ENCODE measurements at regions not wholly inside any gene's neighbourhood (a gene's known extent, or its start where the extent isn't known, plus 50 kb on each side); places are given as distances from the start of the nearest gene placed in this dataset.

- DNase-seq: no peak
Observed at GRCh38 chr5:30687461-30687860, 506.0 kb upstream of the CDH6 start.

- DNase-seq: no peak
Observed at GRCh38 chr5:30686530-30686929, 507.0 kb upstream of the CDH6 start.

GRCh38 chr5:30676223-30676840, 517.2 kb upstream of the CDH6 start:
- DNase-seq: no peak

- DNase-seq: no peak
Observed at GRCh38 chr5:30667293-30667692, 526.2 kb upstream of the CDH6 start.

DNA sequence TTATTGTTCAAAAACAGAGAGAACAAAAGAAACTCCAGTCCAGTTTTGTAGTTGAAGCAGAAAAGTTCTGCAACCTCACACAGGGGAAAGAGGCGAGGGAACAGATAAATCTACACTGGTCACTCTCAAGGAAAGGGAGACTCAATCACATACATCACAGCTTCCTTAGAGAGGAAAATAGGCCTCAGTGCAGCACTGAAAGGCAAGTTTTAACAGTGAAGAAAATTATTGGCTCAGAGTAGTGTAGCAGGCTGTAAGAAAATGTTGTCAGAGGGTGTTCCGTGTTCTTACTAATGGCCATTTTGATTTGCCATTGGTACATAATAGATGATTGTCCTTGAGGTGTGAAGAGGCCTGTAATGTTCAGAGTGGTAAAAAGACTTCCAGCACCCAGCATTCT, 530.0 kb upstream of the CDH6 start:
- no peak for DNase-seq

DNA sequence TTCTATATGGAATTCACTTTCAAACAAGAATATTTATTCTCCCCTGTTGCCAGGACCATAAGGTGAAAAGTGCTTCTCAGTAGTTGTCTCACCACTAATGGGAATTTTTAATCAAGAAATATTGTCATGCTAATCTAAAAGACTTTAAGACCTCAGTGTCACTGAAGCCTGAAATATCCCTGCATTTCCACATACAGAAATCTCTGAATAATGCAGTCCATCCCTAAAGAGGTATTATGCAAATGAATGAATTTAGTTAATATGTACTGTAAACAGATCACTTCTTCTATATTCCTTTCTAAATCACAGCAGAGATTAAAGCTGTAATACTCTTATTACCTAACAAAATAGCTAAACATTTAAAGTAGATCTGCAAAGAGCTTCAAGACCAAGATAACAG, 531.1 kb upstream of the CDH6 start:
- no peak for DNase-seq

DNA sequence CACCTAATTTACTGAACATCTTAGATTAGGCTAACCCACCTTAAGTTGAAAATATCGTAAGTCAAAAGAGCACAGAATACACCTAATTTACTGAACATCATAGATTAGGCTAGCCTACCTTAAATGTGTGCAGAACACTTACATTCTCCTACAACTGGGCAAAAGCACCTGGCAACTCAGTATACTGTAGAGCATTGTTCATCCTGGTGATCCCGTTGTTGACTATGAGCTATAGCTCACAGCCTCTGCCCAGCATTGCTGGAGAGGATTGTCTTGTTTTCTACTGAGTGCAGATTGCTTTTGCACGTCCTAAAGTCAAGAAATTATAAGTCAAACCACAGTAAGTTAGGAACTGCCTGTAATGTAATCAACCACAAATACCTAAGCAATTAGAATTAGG, 531.8 kb upstream of the CDH6 start:
- no peak for DNase-seq

DNA sequence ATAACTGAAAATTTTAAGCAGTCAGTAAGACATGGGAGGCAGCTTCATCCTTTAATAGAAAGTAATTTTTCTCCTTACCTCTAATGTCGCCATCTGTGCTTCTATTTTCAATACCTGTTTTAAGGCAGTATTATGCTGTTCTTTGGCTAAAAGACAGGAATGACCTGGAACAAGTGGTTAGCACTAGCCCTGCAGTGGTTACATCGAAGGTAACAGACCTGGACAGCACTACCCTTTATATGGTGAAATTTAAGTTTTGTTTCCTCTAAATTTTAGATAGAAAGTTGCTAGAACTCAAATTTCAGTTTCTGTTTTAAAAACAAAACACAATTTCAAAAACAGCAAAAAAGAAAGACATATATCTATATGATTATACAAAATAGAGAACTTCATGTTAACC, 534.1 kb upstream of the CDH6 start:
- DNase-seq: no peak

DNA sequence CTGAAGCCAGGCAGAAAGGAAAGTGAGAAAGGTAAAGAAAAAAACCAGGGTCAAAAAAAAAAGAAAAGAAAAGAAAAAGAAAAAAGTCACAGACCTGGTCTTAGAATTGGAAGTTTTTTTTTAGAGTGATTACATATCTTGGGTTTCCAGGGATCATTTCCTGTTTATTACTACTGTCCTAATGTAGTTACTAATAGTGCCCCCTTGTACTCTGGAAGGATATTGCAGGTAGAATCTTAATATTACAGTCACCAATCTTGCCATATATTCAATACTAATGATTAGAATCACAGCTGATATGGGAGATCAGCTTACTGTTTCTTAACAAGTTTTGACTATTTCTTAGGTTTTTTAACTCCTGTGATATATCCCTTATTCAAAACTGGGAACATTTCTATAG, 543.2 kb upstream of the CDH6 start:
- DNase-seq: no peak

- no peak for DNase-seq
Observed at GRCh38 chr5:30638899-30639298, 554.6 kb upstream of the CDH6 start.

DNA sequence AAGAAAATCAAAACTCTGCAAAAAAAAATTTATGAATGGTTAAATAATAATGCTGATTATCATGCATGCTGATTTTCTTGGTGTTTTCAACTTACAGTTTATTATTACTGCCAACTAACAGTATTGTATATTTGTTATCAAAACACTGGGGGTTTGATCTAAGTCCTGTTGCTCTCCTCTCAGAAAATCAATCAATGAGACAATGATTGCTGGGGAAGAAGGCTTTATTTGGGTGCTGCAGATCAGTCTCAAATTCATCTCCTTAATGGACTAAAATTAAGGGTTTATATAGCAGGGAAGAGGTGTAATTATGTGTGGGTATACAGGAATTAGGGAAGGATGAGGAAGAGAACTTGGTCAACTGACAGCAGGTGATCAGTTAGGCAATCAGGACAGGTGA, 565.5 kb upstream of the CDH6 start:
- no peak for DNase-seq

- DNase-seq: no peak
Observed at GRCh38 chr5:30626557-30626956, 566.9 kb upstream of the CDH6 start.

DNA sequence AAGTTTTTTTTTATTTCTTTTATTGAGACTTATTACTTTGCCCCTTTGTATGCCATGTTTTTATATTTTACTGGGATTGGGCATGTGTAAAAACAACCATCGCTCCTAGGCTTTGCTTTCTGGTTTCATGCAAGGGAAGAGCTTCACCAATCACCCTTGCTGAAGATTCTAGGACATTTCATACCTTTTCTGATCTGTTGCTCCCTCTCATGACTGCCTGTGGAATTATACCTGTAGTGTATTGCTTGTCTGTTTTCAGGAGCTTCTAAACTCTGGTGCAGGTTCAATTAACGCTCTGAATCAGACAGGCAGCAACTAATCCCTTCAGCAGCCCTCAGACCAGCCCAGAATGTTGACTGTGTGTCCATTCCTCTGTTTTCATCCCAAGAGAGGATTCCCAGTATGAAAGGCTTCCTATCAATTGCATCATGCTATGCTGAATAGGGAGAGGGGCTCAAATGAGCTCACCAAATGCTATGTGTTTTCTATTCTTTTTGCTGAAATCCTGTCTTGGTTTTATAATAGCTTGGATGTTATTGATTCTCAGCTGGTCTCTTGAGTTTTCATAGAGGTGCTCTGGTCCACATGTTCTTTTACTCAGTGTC, 572.9 kb upstream of the CDH6 start:
- DNase-seq: no peak

GRCh38 chr5:30608501-30608900, 585.0 kb upstream of the CDH6 start:
- DNase-seq: no peak

DNA sequence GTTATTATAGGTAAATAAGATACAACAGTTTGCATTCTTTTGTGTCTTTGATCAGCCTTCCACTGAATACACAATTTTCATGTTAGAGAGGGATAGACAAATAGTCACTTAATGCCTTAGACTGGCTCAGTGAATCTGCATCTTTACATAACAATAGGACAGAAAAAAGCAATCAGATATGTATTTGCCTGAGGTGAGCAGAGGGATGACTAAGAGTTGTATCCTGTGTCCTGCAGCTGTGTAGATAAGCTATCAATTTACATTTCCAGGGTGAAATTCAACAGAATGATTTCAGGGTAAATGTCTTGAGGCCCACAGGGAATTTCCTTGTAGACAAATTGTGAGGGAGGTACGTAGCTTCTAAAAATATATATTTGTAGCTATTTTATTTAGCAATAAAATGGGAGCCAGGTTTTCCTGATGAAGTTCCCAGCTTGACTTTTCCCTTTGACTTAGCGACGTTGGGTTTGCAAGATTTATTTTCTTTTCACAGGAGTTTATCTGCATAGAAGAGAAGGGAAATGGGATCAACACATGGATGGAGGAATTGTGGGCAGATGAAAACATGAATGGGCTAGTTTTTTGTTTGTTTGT, 586.1 kb upstream of the CDH6 start:
- no peak for DNase-seq

DNA sequence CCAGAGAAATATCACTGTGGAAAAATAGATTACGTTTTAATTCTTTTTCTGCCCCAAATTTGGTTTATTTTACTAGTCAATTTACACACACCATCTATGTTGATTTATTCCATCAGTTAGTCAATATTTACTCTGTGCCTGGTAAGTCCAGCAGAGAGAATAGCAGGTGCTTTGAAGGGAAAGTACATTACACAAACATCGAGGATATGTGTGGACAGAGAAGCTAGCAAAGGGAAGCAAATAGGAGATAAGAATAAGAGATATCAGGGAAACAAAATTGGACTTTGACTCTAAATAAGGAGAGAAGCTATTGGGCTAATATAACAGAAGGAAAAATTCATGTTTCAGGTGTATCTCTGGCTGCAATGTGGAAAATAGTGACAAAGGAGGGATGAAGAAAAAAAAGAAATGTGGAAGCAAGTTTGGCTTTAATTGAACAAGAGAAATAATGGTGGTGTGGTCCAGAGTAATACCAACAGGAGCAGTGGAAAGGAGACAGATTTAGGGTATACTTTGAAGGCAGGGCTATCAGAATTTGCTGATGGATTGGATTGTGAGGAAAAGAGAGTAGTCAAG, 587.7 kb upstream of the CDH6 start:
- DNase-seq: no peak

- DNase-seq: no peak
Observed at GRCh38 chr5:30604648-30605262, 588.7 kb upstream of the CDH6 start.

- DNase-seq: no peak
Observed at GRCh38 chr5:30600892-30601291, 592.6 kb upstream of the CDH6 start.

GRCh38 chr5:30596495-30597064, 596.9 kb upstream of the CDH6 start:
- DNase-seq: no peak

DNA sequence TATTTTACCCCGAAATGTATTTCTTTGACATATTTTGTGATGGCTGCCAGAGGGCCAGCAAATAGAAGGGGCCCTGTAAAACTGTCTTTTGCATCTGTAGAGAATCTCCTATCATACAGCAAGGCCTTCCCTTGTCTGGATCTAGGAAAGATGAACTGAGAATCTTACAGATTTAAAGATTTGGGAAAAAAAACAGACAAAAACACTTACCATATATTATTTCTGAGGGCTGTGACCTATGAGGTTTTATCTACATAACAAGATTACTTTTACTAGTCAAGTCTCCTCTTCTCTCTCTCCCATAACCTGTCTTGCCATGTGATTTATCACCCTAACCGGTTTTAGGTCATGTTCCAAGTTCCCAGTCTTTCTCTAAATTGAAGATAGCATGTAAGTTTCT, 599.2 kb upstream of the CDH6 start:
- DNase-seq: no peak

GRCh38 chr5:30592833-30593232, 600.7 kb upstream of the CDH6 start:
- DNase-seq: no peak

DNA sequence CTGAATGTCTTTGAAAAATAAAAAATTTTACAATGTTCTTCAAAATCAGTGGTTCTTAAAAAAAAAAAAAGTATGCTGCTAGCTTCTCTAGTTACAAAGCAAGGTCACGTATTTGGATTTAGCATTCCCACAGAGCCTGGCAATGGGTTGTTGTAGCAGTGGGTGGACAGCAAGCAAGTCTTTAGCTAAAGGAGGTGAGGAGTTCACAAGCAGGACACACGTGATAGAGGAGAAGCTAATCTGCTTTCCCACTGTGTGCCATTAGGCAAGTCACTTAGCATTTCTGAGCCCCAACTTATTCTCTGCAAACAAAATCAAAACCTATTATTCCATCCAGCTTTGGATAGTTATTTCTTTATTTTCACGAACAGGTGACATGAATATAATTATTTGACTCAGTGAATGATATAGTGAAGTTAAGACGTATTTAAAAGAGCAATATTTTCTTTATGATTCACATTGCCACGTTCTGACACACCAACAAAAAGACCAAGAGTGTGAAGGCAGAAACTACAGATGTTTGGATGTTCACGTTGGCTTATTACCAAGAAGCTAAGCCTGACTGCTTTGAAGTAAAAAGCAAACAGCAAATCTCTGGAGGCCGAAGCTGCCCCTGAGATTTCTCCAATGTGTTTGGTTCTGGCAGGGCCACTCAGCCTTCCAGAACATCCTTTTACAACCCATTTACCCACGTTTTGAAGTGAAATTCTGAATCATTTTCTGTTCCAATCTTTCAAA, 612.1 kb upstream of the CDH6 start:
- no peak for DNase-seq

DNA sequence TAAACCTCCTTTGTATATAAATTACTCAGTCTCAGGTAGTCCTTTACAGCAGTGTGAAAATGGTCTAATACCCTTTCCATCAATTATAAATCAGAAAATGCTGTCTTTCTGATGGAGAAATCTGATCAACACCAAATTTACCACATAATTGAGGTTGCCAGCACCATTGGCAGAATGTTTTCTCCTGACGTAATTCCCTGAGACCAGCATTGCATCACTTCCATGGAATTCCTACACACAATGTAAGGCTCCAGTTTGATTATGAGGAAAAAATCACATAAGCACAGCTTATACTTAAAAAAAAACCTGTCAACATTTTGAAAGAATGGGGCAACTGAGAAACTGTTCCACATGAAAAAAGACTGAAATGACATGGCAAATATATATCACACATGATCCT, 618.7 kb upstream of the CDH6 start:
- no peak for DNase-seq

All from MV-4-11 (cell line).